GM12878 (cell line): ENCODE measurements at regions not wholly inside any gene's neighbourhood (a gene's known extent, or its start where the extent isn't known, plus 50 kb on each side); places are given as distances from the start of the nearest gene placed in this dataset.

Source experiments
- ATAC-seq: fragments of 200-7000 bp; cut with Tn5 transposase; 3 replicates; pipeline ENCODE4 v1.9.1; 2020; ENCODE audit warnings: mild to moderate bottlenecking, moderate library complexity
- BruUV-seq: library from RNA; stranded (reverse); fragments of 400-500 nt; replicated peaks from 2 replicates; lab custom pipeline; 2021; lab: Mats Ljungman, UMichigan
- CTCF ChIA-PET: fragments of 300-600 bp; sonication (Branson Sonifier 250); formaldehyde crosslinking; extraction: SDS; loops from one replicate; lab custom pipeline; 2021; ENCODE audit warnings: inconsistent platforms; lab: Yijun Ruan, JAX
- POLR2A ChIA-PET: fragments of 350-600 bp; formaldehyde crosslinking; extraction: SDS; loops from one replicate; lab custom pipeline; 2021; ENCODE audit warnings: inconsistent platforms; lab: Charles Lee
- RAD21 ChIA-PET: fragments of 300-600 bp; sonication (Branson Sonifier 250); formaldehyde crosslinking; loops from one replicate; lab custom pipeline; 2023; ENCODE audit warnings: antibody characterized with exemption; ENCODE audit not compliant: unreplicated experiment; lab: Charles Lee
- SMC1A ChIA-PET: fragments of 300-600 bp; sonication (Branson Sonifier 250); formaldehyde crosslinking; loops from one replicate; lab custom pipeline; 2023; ENCODE audit not compliant: unreplicated experiment, uncharacterized antibody; lab: Charles Lee
- DNase-seq: peaks from one replicate; pipeline ENCODE4 v3.0.0-alpha.2; 2011; ENCODE audit warnings: low read depth, low spot score
- FAIRE-seq: peaks from 3 replicates; lab custom pipeline; 2011; peaks lifted over from hg19 to GRCh38; lab: Jason Lieb, UNC
- H2AFZ ChIP-seq: 2 replicates; pipeline ENCODE4 v1.6.0; 2011; ENCODE audit warnings: low read depth, low read length, control low read depth; ENCODE audit not compliant: control insufficient read depth
- H3K27ac ChIP-seq: 2 replicates; pipeline ENCODE4 v1.5.1; 2011; ENCODE audit warnings: control low read depth; ENCODE audit not compliant: control insufficient read depth, insufficient read depth
- H3K27me3 ChIP-seq, 2 experiments: replicated peaks in 1 of 2; 2 replicates each; pipeline versions ENCODE4 v1.6.0 to v1.6.1; 2011; ENCODE audit warnings: low read length in 1 of 2; ENCODE audit not compliant: control insufficient read depth in 2 of 2, insufficient read depth in 2 of 2
- H3K36me3 ChIP-seq, 2 experiments: 2 replicates each; pipeline ENCODE4 v1.5.1; 2011; ENCODE audit warnings: low read length in 1 of 2; ENCODE audit not compliant: control insufficient read depth in 2 of 2, insufficient read depth in 2 of 2
- H3K4me1 ChIP-seq: 2 replicates; pipeline ENCODE4 v1.6.1; 2011; ENCODE audit warnings: mild to moderate bottlenecking, low read length, moderate library complexity, mixed read lengths; ENCODE audit not compliant: control insufficient read depth, insufficient read depth
- H3K4me2 ChIP-seq: 2 replicates; pipeline ENCODE4 v1.6.0; 2011; ENCODE audit warnings: control low read depth; ENCODE audit not compliant: control insufficient read depth, insufficient read depth
- H3K4me3 ChIP-seq: fragments of 200-600 bp; sonication (generic); 2 replicates; pipeline ENCODE4 v1.5.1; 2016
- H3K79me2 ChIP-seq: 2 replicates; pipeline ENCODE4 v1.6.0; 2011; ENCODE audit warnings: low read length; ENCODE audit not compliant: control insufficient read depth, insufficient read depth
- H3K9ac ChIP-seq: 2 replicates; pipeline ENCODE4 v1.8.0; 2011; ENCODE audit warnings: low read length, control low read depth, mixed read lengths; ENCODE audit not compliant: control insufficient read depth, insufficient read depth
- H3K9me3 ChIP-seq: replicated peaks from 3 replicates; pipeline ENCODE4 v1.5.1; 2011; ENCODE audit warnings: mild to moderate bottlenecking, low read length; ENCODE audit not compliant: control insufficient read depth, insufficient read depth
- H4K20me1 ChIP-seq: 2 replicates; pipeline ENCODE4 v1.6.0; 2011; ENCODE audit not compliant: control insufficient read depth, insufficient read depth
- ATF3 ChIP-seq: IDR thresholded peaks from 2 replicates; pipeline ENCODE4 v1.6.1; 2011; ENCODE audit warnings: low read depth, mild to moderate bottlenecking, low read length, moderate library complexity, borderline replicate concordance; ENCODE audit errors: extremely low read depth
- DPF2 ChIP-seq: fragments of 450-650 bp; IDR thresholded peaks from 2 replicates; pipeline ENCODE4 v1.6.1; 2017; ENCODE audit warnings: mild to moderate bottlenecking
- GATAD2B ChIP-seq: fragments of 450-650 bp; conservative IDR thresholded peaks from 2 replicates; pipeline ENCODE4 v1.6.1; 2017; ENCODE audit warnings: low read depth, mild to moderate bottlenecking, moderate library complexity
- LARP7 ChIP-seq: fragments of 450-650 bp; IDR thresholded peaks from 2 replicates; pipeline ENCODE4 v1.6.1; 2017; ENCODE audit warnings: mild to moderate bottlenecking
- MYC ChIP-seq: IDR thresholded peaks from 2 replicates; pipeline ENCODE4 v1.6.1; 2011; ENCODE audit warnings: mild to moderate bottlenecking, low read length, moderate library complexity, inconsistent platforms; ENCODE audit not compliant: insufficient read depth, insufficient replicate concordance, insufficient read length, severe bottlenecking
- POU2F2 ChIP-seq: IDR thresholded peaks from 3 replicates; pipeline ENCODE4 v1.6.1; 2011; ENCODE audit warnings: low read depth, mild to moderate bottlenecking, low read length, borderline replicate concordance
- RFX5 ChIP-seq: IDR thresholded peaks from 2 replicates; pipeline ENCODE4 v1.6.1; 2011; ENCODE audit warnings: low read depth, low read length, improper control_type of control experiment
- SIN3A ChIP-seq: IDR thresholded peaks from 2 replicates; pipeline ENCODE4 v1.6.1; 2012; ENCODE audit warnings: low read depth, low read length, improper control_type of control experiment
- SREBF1 ChIP-seq: IDR thresholded peaks from 2 replicates; pipeline ENCODE4 v1.6.1; 2012; ENCODE audit warnings: mild to moderate bottlenecking, low read length
- WRNIP1 ChIP-seq: IDR thresholded peaks from 2 replicates; pipeline ENCODE4 v1.6.1; 2011; ENCODE audit warnings: low read depth, low read length, improper control_type of control experiment, borderline replicate concordance
- WGBS: methylation state at CpG from one replicate; pipeline ENCODE4 v1.1.6; 2016; ENCODE audit warnings: low lambda C conversion rate; ENCODE audit not compliant: insufficient replicate concordance, insufficient coverage; ENCODE audit errors: missing lambda C conversion rate; 5-methylcytosine and 5-hydroxymethylcytosine counted together
- in situ Hi-C: fragments of 300-500 bp; cut with MboI; formaldehyde crosslinking; loops from 9 replicates; pipeline ENCODE4 v1.14.3; 2018; ENCODE audit warnings: mixed read lengths
- intact Hi-C: fragments of 100-400 bp; cut with micrococcal nuclease; formaldehyde crosslinking; loops from one replicate; pipeline ENCODE4 v1.14.2; 2022; ENCODE audit not compliant: unreplicated experiment
- TF ChIP-seq, protein P1 (sequence below): fragments of 450-650 bp; IDR thresholded peaks from 2 replicates; pipeline ENCODE4 v1.6.1; 2017; ENCODE audit warnings: antibody characterized with exemption, mild to moderate bottlenecking, moderate library complexity

GRCh38 chrX:39043838-39044550 is 242.7 kb downstream of the MID1IP1 start:
- RAD21 ChIA-PET = no interaction called here
- Histone ChIP-seq H3K27me3 (no peaks in the 10 kb centered on the region), H3K4me1 (no peaks in the 10 kb centered on the region), H3K79me2 (no peaks in the 10 kb centered on the region), H3K27ac (no peak overlapping the region)
- CTCF ChIA-PET = no interaction called here
- intact Hi-C loops = no loop called here
- in situ Hi-C loops = no loop called here
- 48% methylated on average over 2 of the region's 2 CpGs for WGBS
- no peak for TF ChIP-seq GATAD2B
- no peak for TF ChIP-seq DPF2
- no peak for TF ChIP-seq POU2F2
- TF ChIP-seq MYC = no peak
- TF ChIP-seq SREBF1 = no peak
- TF ChIP-seq ATF3 = no peak
- TF ChIP-seq WRNIP1 = no peak
- no peak for TF ChIP-seq LARP7
- TF ChIP-seq, protein P1, sequence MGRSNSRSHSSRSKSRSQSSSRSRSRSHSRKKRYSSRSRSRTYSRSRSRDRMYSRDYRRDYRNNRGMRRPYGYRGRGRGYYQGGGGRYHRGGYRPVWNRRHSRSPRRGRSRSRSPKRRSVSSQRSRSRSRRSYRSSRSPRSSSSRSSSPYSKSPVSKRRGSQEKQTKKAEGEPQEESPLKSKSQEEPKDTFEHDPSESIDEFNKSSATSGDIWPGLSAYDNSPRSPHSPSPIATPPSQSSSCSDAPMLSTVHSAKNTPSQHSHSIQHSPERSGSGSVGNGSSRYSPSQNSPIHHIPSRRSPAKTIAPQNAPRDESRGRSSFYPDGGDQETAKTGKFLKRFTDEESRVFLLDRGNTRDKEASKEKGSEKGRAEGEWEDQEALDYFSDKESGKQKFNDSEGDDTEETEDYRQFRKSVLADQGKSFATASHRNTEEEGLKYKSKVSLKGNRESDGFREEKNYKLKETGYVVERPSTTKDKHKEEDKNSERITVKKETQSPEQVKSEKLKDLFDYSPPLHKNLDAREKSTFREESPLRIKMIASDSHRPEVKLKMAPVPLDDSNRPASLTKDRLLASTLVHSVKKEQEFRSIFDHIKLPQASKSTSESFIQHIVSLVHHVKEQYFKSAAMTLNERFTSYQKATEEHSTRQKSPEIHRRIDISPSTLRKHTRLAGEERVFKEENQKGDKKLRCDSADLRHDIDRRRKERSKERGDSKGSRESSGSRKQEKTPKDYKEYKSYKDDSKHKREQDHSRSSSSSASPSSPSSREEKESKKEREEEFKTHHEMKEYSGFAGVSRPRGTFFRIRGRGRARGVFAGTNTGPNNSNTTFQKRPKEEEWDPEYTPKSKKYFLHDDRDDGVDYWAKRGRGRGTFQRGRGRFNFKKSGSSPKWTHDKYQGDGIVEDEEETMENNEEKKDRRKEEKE = no peak
- no peak for TF ChIP-seq RFX5
- no peak for TF ChIP-seq SIN3A
- TF ChIP-seq, all 136 proteins: peak for 0
- Histone ChIP-seq H3K9me3 (no peaks in the 10 kb centered on the region), H3K4me2 (no peak overlapping the region), H3K4me3 (no peak overlapping the region), H3K9ac (no peak overlapping the region), H4K20me1 (no peaks in the 10 kb centered on the region), H2AFZ (no peak overlapping the region), H3K36me3 (no peaks in the 10 kb centered on the region)
- DNase-seq (no peak), FAIRE-seq (no peak), ATAC-seq (no peak)
- BruUV-seq = no TSS peak
- ChIA-PET POLR2A (no interaction called here), SMC1A (no interaction called here)
